SK-N-SH treated with all-trans-retinoic acid at 6 μM for 48 hours (cell line): ENCODE measurements at regions not wholly inside any gene's neighbourhood (a gene's known extent, or its start where the extent isn't known, plus 50 kb on each side); places are given as distances from the start of the nearest gene placed in this dataset.

Experiments used
- ATAC-seq: fragments of 200-7000 bp; cut with Tn5 transposase; 3 replicates; pipeline ENCODE4 v1.9.1; 2020; ENCODE audit warnings: mild to moderate bottlenecking, moderate library complexity
- ARNTL ChIP-seq: fragments of 450-650 bp; formaldehyde crosslinking; IDR thresholded peaks from 2 replicates; pipeline ENCODE4 v1.5.0; 2020; ENCODE audit warnings: low read depth, mild to moderate bottlenecking, moderate library complexity, borderline replicate concordance
- BACH2 ChIP-seq: fragments of 250-450 bp; sonication (Bioruptor Pico); IDR thresholded peaks from 2 replicates; pipeline ENCODE4 v1.9.0; 2021; ENCODE audit warnings: mild to moderate bottlenecking, borderline replicate concordance
- CSDC2 ChIP-seq: fragments of 250-450 bp; sonication (Bioruptor Pico); IDR thresholded peaks from 2 replicates; pipeline ENCODE4 v1.5.0; 2020; ENCODE audit warnings: mild to moderate bottlenecking, moderate library complexity
- GLIS3 ChIP-seq: fragments of 250-450 bp; sonication (Bioruptor Pico); IDR thresholded peaks from 2 replicates; pipeline ENCODE4 v1.5.0; 2020; ENCODE audit warnings: mild to moderate bottlenecking, moderate library complexity
- ISL1 ChIP-seq: fragments of 250-450 bp; sonication (Bioruptor Pico); IDR thresholded peaks from 2 replicates; pipeline ENCODE4 v2.1.2; 2022; ENCODE audit warnings: mild to moderate bottlenecking, moderate library complexity
- PATZ1 ChIP-seq: fragments of 250-450 bp; sonication (Bioruptor Pico); IDR thresholded peaks from 2 replicates; pipeline ENCODE4 v1.8.0; 2020; ENCODE audit warnings: mild to moderate bottlenecking, moderate library complexity, borderline replicate concordance
- RARB ChIP-seq: fragments of 250-450 bp; sonication (Bioruptor Pico); IDR thresholded peaks from 2 replicates; pipeline ENCODE4 v1.8.0; 2021; ENCODE audit warnings: mild to moderate bottlenecking, moderate library complexity
- SNAI2 ChIP-seq: fragments of 250-450 bp; sonication (Bioruptor Pico); IDR thresholded peaks from 2 replicates; pipeline ENCODE4 v1.5.0; 2020; ENCODE audit warnings: mild to moderate bottlenecking, moderate library complexity
- TCF4 ChIP-seq: fragments of 250-450 bp; sonication (Bioruptor Pico); IDR thresholded peaks from 2 replicates; pipeline ENCODE4 v1.8.0; 2021; ENCODE audit warnings: mild to moderate bottlenecking, moderate library complexity, borderline replicate concordance
- TOX ChIP-seq: fragments of 250-450 bp; sonication (Bioruptor Pico); IDR thresholded peaks from 2 replicates; pipeline ENCODE4 v1.8.0; 2021; ENCODE audit warnings: mild to moderate bottlenecking, moderate library complexity, borderline replicate concordance
- TSHZ2 ChIP-seq: fragments of 250-450 bp; sonication (Bioruptor Pico); IDR thresholded peaks from 2 replicates; pipeline ENCODE4 v1.5.0; 2020; ENCODE audit warnings: mild to moderate bottlenecking, moderate library complexity
- ZC3H10 ChIP-seq: fragments of 250-450 bp; sonication (Bioruptor Pico); IDR thresholded peaks from 2 replicates; pipeline ENCODE4 v1.5.1; 2021; ENCODE audit warnings: mild to moderate bottlenecking, moderate library complexity
- ZFP3 ChIP-seq: fragments of 250-450 bp; sonication (Bioruptor Pico); IDR thresholded peaks from 2 replicates; pipeline ENCODE4 v1.5.0; 2020; ENCODE audit warnings: mild to moderate bottlenecking, moderate library complexity
- ZFP30 ChIP-seq: fragments of 450-650 bp; formaldehyde crosslinking; IDR thresholded peaks from 2 replicates; pipeline ENCODE4 v1.5.0; 2022; ENCODE audit warnings: mild to moderate bottlenecking, moderate library complexity
- ZNF565 ChIP-seq: fragments of 450-650 bp; formaldehyde crosslinking; conservative IDR thresholded peaks from 2 replicates; pipeline ENCODE4 v1.5.0; 2020; ENCODE audit warnings: low read depth, mild to moderate bottlenecking, moderate library complexity
- ZNF70 ChIP-seq: fragments of 450-650 bp; formaldehyde crosslinking; IDR thresholded peaks from 2 replicates; pipeline ENCODE4 v1.5.0; 2020; ENCODE audit warnings: mild to moderate bottlenecking, moderate library complexity
- ZNF8 ChIP-seq: fragments of 450-650 bp; formaldehyde crosslinking; IDR thresholded peaks from 2 replicates; pipeline ENCODE4 v1.5.0; 2020; ENCODE audit warnings: mild to moderate bottlenecking, moderate library complexity
- TF ChIP-seq, protein P1 (sequence below): fragments of 250-450 bp; sonication (Bioruptor Pico); IDR thresholded peaks from 2 replicates; pipeline ENCODE4 v1.5.1; 2021; ENCODE audit warnings: mild to moderate bottlenecking, moderate library complexity
- TF ChIP-seq, protein P2 (sequence below): fragments of 250-450 bp; sonication (Bioruptor Pico); IDR thresholded peaks from 2 replicates; pipeline ENCODE4 v1.5.1; 2020; ENCODE audit warnings: low read depth, mild to moderate bottlenecking, moderate library complexity

DNA sequence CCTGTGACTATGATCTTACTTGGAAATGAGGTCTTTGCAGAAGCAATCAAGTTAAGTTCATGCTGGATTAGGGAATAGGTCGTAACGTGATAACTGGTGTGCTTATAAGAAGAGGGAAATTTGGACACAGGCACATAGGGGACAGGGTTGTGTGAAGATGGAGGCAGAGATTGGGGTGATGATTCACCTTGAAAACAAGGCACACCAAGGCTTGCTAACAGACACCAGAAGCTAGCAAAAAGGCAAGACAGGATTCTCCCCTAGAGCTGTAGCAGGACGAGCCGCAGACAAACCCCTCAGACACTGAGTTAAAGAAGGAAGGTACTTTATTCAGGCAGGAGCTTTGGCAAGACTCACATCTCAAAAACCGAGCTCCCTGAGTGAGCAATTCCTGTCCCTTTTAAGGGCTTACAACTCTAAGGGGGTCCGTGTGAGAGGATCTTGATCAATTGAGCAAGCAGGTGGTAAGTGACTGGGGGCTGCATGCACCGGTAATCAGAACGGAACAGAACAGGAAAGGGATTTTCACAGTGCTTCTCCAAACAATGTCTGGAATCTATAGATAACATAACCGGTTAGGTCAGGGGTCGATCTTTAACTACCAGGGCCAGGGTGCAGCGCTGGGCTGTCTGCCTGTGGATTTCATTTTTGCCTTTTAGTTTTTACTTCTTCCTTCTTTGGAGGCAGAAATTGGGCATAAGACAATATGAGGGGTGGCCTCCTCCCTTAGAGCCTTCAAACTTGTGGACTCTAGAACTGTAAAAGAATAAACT, 57.5 kb upstream of the S1PR3 start:
- ATAC-seq, result no peak
- TF ChIP-seq GLIS3 (CRISPR knock-in tag) (no peak), ARNTL (CRISPR knock-in tag) (no peak), ZNF70 (no peak), PATZ1 (CRISPR knock-in tag) (no peak), ZFP30 (CRISPR knock-in tag) (no peak), ZNF565 (CRISPR knock-in tag) (no peak), TOX (CRISPR knock-in tag) (no peak), ZC3H10 (no peak), CSDC2 (no peak), TSHZ2 (CRISPR knock-in tag) (no peak), ISL1 (no peak), SNAI2 (CRISPR knock-in tag) (no peak), ZNF8 (CRISPR knock-in tag) (no peak), ZFP3 (CRISPR knock-in tag) (no peak), BACH2 (no peak), RARB (CRISPR knock-in tag) (no peak), TCF4 (CRISPR knock-in tag) (no peak)
- TF ChIP-seq, protein P1, sequence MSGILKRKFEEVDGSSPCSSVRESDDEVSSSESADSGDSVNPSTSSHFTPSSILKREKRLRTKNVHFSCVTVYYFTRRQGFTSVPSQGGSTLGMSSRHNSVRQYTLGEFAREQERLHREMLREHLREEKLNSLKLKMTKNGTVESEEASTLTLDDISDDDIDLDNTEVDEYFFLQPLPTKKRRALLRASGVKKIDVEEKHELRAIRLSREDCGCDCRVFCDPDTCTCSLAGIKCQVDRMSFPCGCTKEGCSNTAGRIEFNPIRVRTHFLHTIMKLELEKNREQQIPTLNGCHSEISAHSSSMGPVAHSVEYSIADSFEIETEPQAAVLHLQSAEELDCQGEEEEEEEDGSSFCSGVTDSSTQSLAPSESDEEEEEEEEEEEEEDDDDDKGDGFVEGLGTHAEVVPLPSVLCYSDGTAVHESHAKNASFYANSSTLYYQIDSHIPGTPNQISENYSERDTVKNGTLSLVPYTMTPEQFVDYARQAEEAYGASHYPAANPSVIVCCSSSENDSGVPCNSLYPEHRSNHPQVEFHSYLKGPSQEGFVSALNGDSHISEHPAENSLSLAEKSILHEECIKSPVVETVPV (CRISPR knock-in tag), result no peak
- TF ChIP-seq, protein P2, sequence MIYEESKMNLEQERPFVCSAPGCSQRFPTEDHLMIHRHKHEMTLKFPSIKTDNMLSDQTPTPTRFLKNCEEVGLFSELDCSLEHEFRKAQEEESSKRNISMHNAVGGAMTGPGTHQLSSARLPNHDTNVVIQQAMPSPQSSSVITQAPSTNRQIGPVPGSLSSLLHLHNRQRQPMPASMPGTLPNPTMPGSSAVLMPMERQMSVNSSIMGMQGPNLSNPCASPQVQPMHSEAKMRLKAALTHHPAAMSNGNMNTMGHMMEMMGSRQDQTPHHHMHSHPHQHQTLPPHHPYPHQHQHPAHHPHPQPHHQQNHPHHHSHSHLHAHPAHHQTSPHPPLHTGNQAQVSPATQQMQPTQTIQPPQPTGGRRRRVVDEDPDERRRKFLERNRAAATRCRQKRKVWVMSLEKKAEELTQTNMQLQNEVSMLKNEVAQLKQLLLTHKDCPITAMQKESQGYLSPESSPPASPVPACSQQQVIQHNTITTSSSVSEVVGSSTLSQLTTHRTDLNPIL (CRISPR knock-in tag), result no peak

GRCh38 chr9:88934876-88935535, 56.3 kb upstream of the S1PR3 start:
- ATAC-seq, result no peak
- no peak for TF ChIP-seq TSHZ2 (CRISPR knock-in tag)
- TF ChIP-seq, protein P1 (CRISPR knock-in tag), result no peak
- no peak for TF ChIP-seq GLIS3 (CRISPR knock-in tag)
- no peak for TF ChIP-seq TCF4 (CRISPR knock-in tag)
- TF ChIP-seq ZFP30 (CRISPR knock-in tag), result no peak
- TF ChIP-seq CSDC2, result no peak
- no peak for TF ChIP-seq ISL1
- no peak for TF ChIP-seq ZNF565 (CRISPR knock-in tag)
- TF ChIP-seq PATZ1 (CRISPR knock-in tag), result no peak
- TF ChIP-seq, protein P2 (CRISPR knock-in tag), result no peak
- no peak for TF ChIP-seq TOX (CRISPR knock-in tag)
- no peak for TF ChIP-seq ARNTL (CRISPR knock-in tag)
- TF ChIP-seq, all 23 proteins: peak for 0
